ENCODE measurements at regions not wholly inside any gene's neighbourhood (a gene's known extent, or its start where the extent isn't known, plus 50 kb on each side); places are given as distances from the start of the nearest gene placed in this dataset.

- no peak for DNase-seq
These were observed 1176.3 kb downstream of the CDH18 start for GRCh38 chr5:18811661-18812060.

GRCh38 chr5:18828351-18828750, 1159.6 kb downstream of the CDH18 start:
- DNase-seq, result no peak

- DNase-seq, result no peak
These were observed 1158.5 kb downstream of the CDH18 start for GRCh38 chr5:18829539-18829938.

- DNase-seq, result no peak
These were observed 1137.8 kb downstream of the CDH18 start for GRCh38 chr5:18850216-18850615.

GRCh38 chr5:18872978-18873377, 1115.0 kb downstream of the CDH18 start:
- DNase-seq, result no peak

- no peak for DNase-seq
These were observed 1111.4 kb downstream of the CDH18 start for GRCh38 chr5:18876565-18876964.

GRCh38 chr5:18881615-18882014, 1106.4 kb downstream of the CDH18 start:
- DNase-seq, result no peak

GRCh38 chr5:18882154-18882553, 1105.8 kb downstream of the CDH18 start:
- no peak for DNase-seq

GRCh38 chr5:18888821-18889220, 1099.2 kb downstream of the CDH18 start:
- DNase-seq, result no peak

GRCh38 chr5:18900644-18901043, 1087.4 kb downstream of the CDH18 start:
- no peak for DNase-seq

GRCh38 chr5:18920966-18921365, 1067.0 kb downstream of the CDH18 start:
- DNase-seq, result no peak

GRCh38 chr5:18932081-18932480, 1055.9 kb downstream of the CDH18 start:
- DNase-seq, result no peak

- DNase-seq, result no peak
These were observed 1043.2 kb downstream of the CDH18 start for GRCh38 chr5:18944771-18945170.

- DNase-seq, result no peak
These were observed 1033.8 kb downstream of the CDH18 start for GRCh38 chr5:18954239-18954638.

- DNase-seq, result no peak
These were observed 1028.5 kb downstream of the CDH18 start for GRCh38 chr5:18959535-18959934.

- DNase-seq, result no peak
These were observed 1026.8 kb downstream of the CDH18 start for GRCh38 chr5:18961234-18961633.

- no peak for DNase-seq
These were observed 1022.1 kb downstream of the CDH18 start for GRCh38 chr5:18965893-18966292.

- no peak for DNase-seq
These were observed 1020.4 kb downstream of the CDH18 start for GRCh38 chr5:18967637-18968036.

GRCh38 chr5:18968966-18969365, 1019.0 kb downstream of the CDH18 start:
- DNase-seq, result no peak

GRCh38 chr5:18970000-18970399, 1018.0 kb downstream of the CDH18 start:
- DNase-seq, result no peak

- DNase-seq, result no peak
These were observed 1015.8 kb downstream of the CDH18 start for GRCh38 chr5:18972177-18972576.

- no peak for DNase-seq
These were observed 1012.4 kb downstream of the CDH18 start for GRCh38 chr5:18975624-18976023.

GRCh38 chr5:18977880-18978279, 1010.1 kb downstream of the CDH18 start:
- DNase-seq, result no peak

GRCh38 chr5:18984559-18985080, 1003.4 kb downstream of the CDH18 start:
- no peak for DNase-seq

- DNase-seq, result no peak
These were observed 1002.7 kb downstream of the CDH18 start for GRCh38 chr5:18985171-18985758.
